Psoas muscle (tissue), 7 donors: ENCODE measurements at regions not wholly inside any gene's neighbourhood (a gene's known extent, or its start where the extent isn't known, plus 50 kb on each side); places are given as distances from the start of the nearest gene placed in this dataset.

Source experiments
- ATAC-seq, 4 donors: fragments of 200-7000 bp; cut with Tn5 transposase; one replicate each; pipeline ENCODE4 v1.9.1; 2020; ENCODE audit warnings: moderate library complexity in 3 of 4, mild to moderate bottlenecking in 2 of 4
- DNase-seq, 2 donors: peaks; one replicate each; pipeline ENCODE4 v3.0.0-alpha.2; 2020
- H3K27ac ChIP-seq: fragments of 200-600 bp; one replicate; pipeline ENCODE4 v1.8.0; 2022
- H3K27me3 ChIP-seq, 3 donors: fragments of 200-600 bp in 1 of 3; one replicate each; pipeline versions ENCODE4 v1.6.1 to v1.8.0; 2013 to 2022; ENCODE audit warnings: low read length in 2 of 3, mild to moderate bottlenecking in 2 of 3, moderate library complexity in 1 of 3; ENCODE audit not compliant: insufficient read depth in 3 of 3
- H3K36me3 ChIP-seq, 2 donors: fragments of 200-600 bp in 1 of 2; one replicate each; pipeline versions ENCODE4 v1.6.1 to v1.8.0; 2013 to 2022; ENCODE audit warnings: low read depth in 1 of 2, mild to moderate bottlenecking in 1 of 2, moderate library complexity in 1 of 2; ENCODE audit not compliant: insufficient read depth in 1 of 2
- H3K4me1 ChIP-seq: fragments of 200-600 bp; one replicate; pipeline ENCODE4 v1.8.0; 2022
- H3K4me3 ChIP-seq: fragments of 200-600 bp; one replicate; pipeline ENCODE4 v1.8.0; 2022; ENCODE audit warnings: mild to moderate bottlenecking
- H3K9me3 ChIP-seq: fragments of 200-600 bp; one replicate; pipeline ENCODE4 v1.8.0; 2022
- CTCF ChIP-seq: fragments of 200-600 bp; IDR thresholded peaks from one replicate; pipeline ENCODE4 v1.8.0; 2022; ENCODE audit warnings: antibody characterized with exemption
- WGBS, 3 donors: extraction: QIAGEN DNeasy Blood & Tissue Kit; methylation state at CpG; one replicate each; pipeline versions ENCODE4 v1.1.6 to v1.1.7; 2013; 5-methylcytosine and 5-hydroxymethylcytosine counted together
- intact Hi-C, 2 donors: fragments of 100-400 bp; cut with DNase I; formaldehyde crosslinking; loops; one replicate each; pipeline versions ENCODE4 v1.11.0 to v1.14.2; 2022
- donor health status: healthy with polysubstance abuse.
- donor health status: DM: no; HTN: no; CAD: no; lungs with moderate emphysema.
- donor health status: Bipolar disorder and iron deficiency.
- donor health status: healthy.
- donor health status: DM: yes; HTN: yes; CAD: no.
- donor health status: DM: no; HTN: no; CAD: no.
- donor health status: DM: yes; HTN: yes; CAD: no.

- DNase-seq, result no peak
- Histone ChIP-seq H3K27ac (no peak overlapping the region), H3K9me3 (no peaks in the 10 kb centered on the region), H3K27me3 (peaks cover 0 to 7% (median 7%) of the 10 kb centered on the region in 3 donors), H3K4me3 (no peak overlapping the region), H3K36me3 (no peaks in the 10 kb centered on the region), H3K4me1 (no peaks in the 10 kb centered on the region)
- TF ChIP-seq CTCF, result no peak
- 46 to 52% (median 51%) methylated on average over 3 of the region's 3 CpGs for WGBS, 3 donors
- intact Hi-C loops, result no loop called here
- ATAC-seq, result no peak
Measured at GRCh38 chr18:22340331-22340730, 77.4 kb downstream of the CTAGE1 start.

GRCh38 chr18:22339913-22340312, 77.8 kb downstream of the CTAGE1 start:
- WGBS, 3 donors, result 36 to 47% (median 39%) methylated on average over 4 of the region's 4 CpGs
- Histone ChIP-seq H3K36me3 (no peaks in the 10 kb centered on the region), H3K4me3 (no peak overlapping the region), H3K4me1 (no peaks in the 10 kb centered on the region), H3K27ac (no peak overlapping the region), H3K9me3 (no peaks in the 10 kb centered on the region), H3K27me3 (peaks cover 0 to 6% (median 3%) of the 10 kb centered on the region in 3 donors)
- intact Hi-C loops, result no loop called here
- no peak for DNase-seq
- ATAC-seq, result no peak
- no peak for TF ChIP-seq CTCF

GRCh38 chr18:22337833-22338232, 79.9 kb downstream of the CTAGE1 start:
- TF ChIP-seq CTCF, result no peak
- DNase-seq, result no peak

GRCh38 chr18:22337306-22337705, 80.4 kb downstream of the CTAGE1 start:
- WGBS, 3 donors, result 40 to 49% (median 47%) methylated on average over 3 of the region's 3 CpGs
- Histone ChIP-seq H3K36me3 (no peaks in the 10 kb centered on the region), H3K4me3 (no peak overlapping the region), H3K27ac (no peak overlapping the region), H3K27me3 (peaks cover 0 to 6% (median 2%) of the 10 kb centered on the region in 3 donors), H3K4me1 (no peaks in the 10 kb centered on the region), H3K9me3 (no peaks in the 10 kb centered on the region)
- no peak for ATAC-seq
- no peak for DNase-seq
- no peak for TF ChIP-seq CTCF
- intact Hi-C loops, result no loop called here

More at GRCh38 chr18:22337833-22338232, 79.9 kb downstream of the CTAGE1 start:
- no peak overlapping the region for H3K27ac ChIP-seq
- no peaks in the 10 kb centered on the region for H3K9me3 ChIP-seq
- intact Hi-C loops, result no loop called here
- peaks cover 0 to 4% (median 2%) of the 10 kb centered on the region in 3 donors for H3K27me3 ChIP-seq
- H3K4me3 ChIP-seq, result no peak overlapping the region
- no peaks in the 10 kb centered on the region for H3K36me3 ChIP-seq
- no peak for ATAC-seq
- H3K4me1 ChIP-seq, result no peaks in the 10 kb centered on the region

- no peak for TF ChIP-seq CTCF
- Histone ChIP-seq H3K27ac (no peak overlapping the region), H3K4me3 (no peak overlapping the region), H3K4me1 (no peaks in the 10 kb centered on the region), H3K36me3 (no peaks in the 10 kb centered on the region), H3K9me3 (no peaks in the 10 kb centered on the region), H3K27me3 (peaks cover 0 to 2% (median 2%) of the 10 kb centered on the region in 3 donors)
- 77 to 83% (median 79%) methylated on average over 4 of the region's 4 CpGs for WGBS, 3 donors
- ATAC-seq, result no peak
- no peak for DNase-seq
- intact Hi-C loops, result no loop called here
Measured at GRCh38 chr18:22336406-22336805, 81.3 kb downstream of the CTAGE1 start.
